Activated naive CD4-positive, alpha-beta T cell treated with anti-CD3 and anti-CD28 coated beads for 36 hours (primary cell): ENCODE measurements at regions not wholly inside any gene's neighbourhood (a gene's known extent, or its start where the extent isn't known, plus 50 kb on each side); places are given as distances from the start of the nearest gene placed in this dataset.

Source experiments
- CTCF ChIA-PET: fragments of 350-600 bp; sonication (Branson Sonifier 250); formaldehyde crosslinking; loops from one replicate; lab custom pipeline; 2021; ENCODE audit warnings: antibody characterized with exemption; lab: Charles Lee
- DNase-seq: peaks from one replicate; pipeline ENCODE4 v3.0.0-alpha.2; 2020
- H3K27ac Mint-ChIP-seq: one replicate; pipeline ENCODE4 v1.8.0; 2021; ENCODE audit warnings: mild to moderate bottlenecking, mixed read lengths
- H3K27me3 Mint-ChIP-seq: one replicate; pipeline ENCODE4 v1.8.0; 2021; ENCODE audit warnings: low read depth, mixed read lengths
- H3K36me3 Mint-ChIP-seq: one replicate; pipeline ENCODE4 v1.8.0; 2021; ENCODE audit warnings: low read depth, mixed read lengths
- H3K4me1 Mint-ChIP-seq: one replicate; pipeline ENCODE4 v1.8.0; 2021; ENCODE audit warnings: low read depth, mixed read lengths
- H3K4me3 Mint-ChIP-seq: one replicate; pipeline ENCODE4 v1.8.0; 2021; ENCODE audit warnings: mild to moderate bottlenecking, moderate library complexity, mixed read lengths
- H3K9me3 Mint-ChIP-seq: one replicate; pipeline ENCODE4 v1.8.0; 2021; ENCODE audit warnings: mixed read lengths
- intact Hi-C: fragments of 100-400 bp; cut with micrococcal nuclease; formaldehyde crosslinking; loops from one replicate; pipeline ENCODE4 v1.15.1; 2023

DNA sequence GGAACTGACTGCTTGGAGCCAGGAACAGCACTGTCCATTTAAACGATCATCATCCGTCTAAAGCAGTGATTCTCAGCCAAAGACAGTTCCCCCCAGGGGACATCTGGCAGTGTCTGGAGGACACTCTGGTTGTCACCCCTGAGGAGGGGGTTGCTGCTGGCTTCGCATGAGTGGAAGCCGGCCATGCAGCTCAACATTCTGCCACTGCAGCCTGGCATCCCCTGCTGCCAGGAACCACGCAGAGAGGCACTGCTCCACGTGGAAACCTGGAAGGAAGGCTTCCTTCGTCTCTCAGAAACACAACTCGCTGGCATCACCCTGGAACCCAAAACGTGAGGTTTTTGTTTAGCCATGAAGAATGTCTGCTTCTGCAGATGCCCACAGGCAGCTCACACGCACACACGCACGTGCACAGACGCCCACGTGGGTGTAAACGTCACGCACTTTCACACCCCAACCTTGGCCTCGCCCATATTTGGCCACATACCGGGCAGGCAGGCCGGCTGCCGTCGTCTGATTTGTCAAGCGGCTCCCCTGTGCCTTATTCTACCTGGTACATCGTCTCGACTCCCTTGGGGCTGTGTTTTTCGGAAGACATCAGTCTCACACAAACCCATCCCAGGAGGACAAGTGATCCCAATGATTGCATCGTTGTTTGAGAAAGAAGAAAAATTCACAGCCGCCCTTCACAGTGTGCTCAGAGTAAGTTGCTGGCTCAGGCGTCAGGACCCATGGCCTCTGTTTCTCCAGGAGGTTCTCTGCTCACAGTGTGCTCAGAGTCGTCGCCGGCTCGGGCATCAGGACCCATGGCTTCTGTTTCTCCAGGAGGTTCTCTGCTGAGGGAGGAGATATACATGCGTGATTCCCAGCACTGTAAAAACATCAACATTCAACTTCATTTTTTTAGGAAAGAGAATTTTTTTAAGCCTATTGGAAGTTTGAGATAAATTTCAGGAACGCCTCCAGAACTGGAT lies 127.2 kb upstream of the PPP2R2D start:
- peaks cover 1% of the 10 kb centered on the region for H3K36me3 Mint-ChIP-seq
- H3K4me1 Mint-ChIP-seq, result no peaks in the 10 kb centered on the region
- no peak overlapping the region for H3K4me3 Mint-ChIP-seq
- DNase-seq, result no peak
- no peaks in the 10 kb centered on the region for H3K27me3 Mint-ChIP-seq
- CTCF ChIA-PET, result no interaction called here
- H3K27ac Mint-ChIP-seq, result no peak overlapping the region
- intact Hi-C loops, result no loop called here
- H3K9me3 Mint-ChIP-seq, result peaks cover 28% of the 10 kb centered on the region

- no peaks in the 10 kb centered on the region for H3K4me1 Mint-ChIP-seq
Observed at GRCh38 chr10:131774681-131775085, 126.1 kb upstream of the PPP2R2D start.

DNA sequence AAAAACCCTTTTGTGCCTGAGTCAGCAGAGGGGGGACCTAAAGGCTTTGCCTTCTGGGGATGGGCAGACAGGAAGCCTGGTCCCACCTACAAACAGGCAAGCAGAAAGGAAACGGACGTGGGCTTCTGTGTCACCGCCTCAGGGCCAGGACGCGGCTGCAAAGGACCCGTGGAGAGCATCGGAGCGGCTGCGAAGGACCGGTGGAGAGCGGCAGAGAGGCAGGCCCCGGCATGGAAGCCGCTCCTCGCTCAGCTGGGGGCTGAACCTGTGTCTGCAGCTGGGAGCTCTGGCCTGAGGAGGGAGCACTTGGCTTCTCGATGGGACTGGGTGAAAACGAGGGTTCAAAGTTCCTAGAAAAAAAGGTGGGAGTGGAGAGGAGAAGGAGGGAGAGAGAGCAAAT lies 125.4 kb upstream of the PPP2R2D start:
- H3K27ac Mint-ChIP-seq, result peak overlapping the region; percentile 36
- intact Hi-C loops, result no loop called here
- peaks cover 31% of the 10 kb centered on the region for H3K9me3 Mint-ChIP-seq
- H3K4me1 Mint-ChIP-seq, result no peaks in the 10 kb centered on the region
- CTCF ChIA-PET, result no interaction called here
- H3K4me3 Mint-ChIP-seq, result no peak overlapping the region
- DNase-seq, result no peak
- peaks cover 2% of the 10 kb centered on the region for H3K27me3 Mint-ChIP-seq
- H3K36me3 Mint-ChIP-seq, result peaks cover 1% of the 10 kb centered on the region

More at GRCh38 chr10:131774681-131775085, 126.1 kb upstream of the PPP2R2D start:
- no peak overlapping the region for H3K27ac Mint-ChIP-seq
- CTCF ChIA-PET, result no interaction called here
- H3K27me3 Mint-ChIP-seq, result no peaks in the 10 kb centered on the region
- H3K4me3 Mint-ChIP-seq, result no peak overlapping the region
- peaks cover 1% of the 10 kb centered on the region for H3K36me3 Mint-ChIP-seq
- intact Hi-C loops, result no loop called here
- H3K9me3 Mint-ChIP-seq, result peaks cover 31% of the 10 kb centered on the region
- DNase-seq, result no peak

DNA sequence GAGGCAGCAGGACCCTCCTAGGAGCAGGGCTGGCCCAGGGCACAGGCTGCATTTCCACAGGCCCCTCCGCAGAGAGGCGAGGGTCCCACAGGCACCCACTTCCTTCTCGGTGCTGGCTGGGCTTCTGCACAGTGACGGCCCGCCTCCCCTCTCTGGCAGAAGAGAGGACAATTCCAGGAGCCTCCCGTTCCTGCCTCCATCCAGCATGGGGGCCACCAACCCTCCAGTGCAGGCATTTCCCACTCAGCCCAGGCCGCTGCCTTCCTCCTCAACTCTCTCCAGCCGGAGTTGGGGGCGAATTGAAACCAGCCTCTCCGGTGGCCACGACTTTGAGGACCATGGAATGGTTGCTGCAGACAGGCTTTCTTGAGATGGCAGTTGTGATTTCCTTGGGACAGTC lies 125.0 kb upstream of the PPP2R2D start:
- CTCF ChIA-PET, result no interaction called here

GRCh38 chr10:131776496-131776895 lies 124.3 kb upstream of the PPP2R2D start:
- H3K4me3 Mint-ChIP-seq, result no peak overlapping the region
- intact Hi-C loops, result no loop called here
- peaks cover 31% of the 10 kb centered on the region for H3K9me3 Mint-ChIP-seq
- no peak overlapping the region for H3K27ac Mint-ChIP-seq
- peaks cover 1% of the 10 kb centered on the region for H3K36me3 Mint-ChIP-seq
- CTCF ChIA-PET, result no interaction called here
- H3K4me1 Mint-ChIP-seq, result no peaks in the 10 kb centered on the region
- H3K27me3 Mint-ChIP-seq, result peaks cover 4% of the 10 kb centered on the region
- DNase-seq, result no peak

More for the DNA sequence above, 125.0 kb upstream of the PPP2R2D start:
- no peaks in the 10 kb centered on the region for H3K4me1 Mint-ChIP-seq
- peaks cover 1% of the 10 kb centered on the region for H3K36me3 Mint-ChIP-seq
- DNase-seq, result no peak
- H3K27me3 Mint-ChIP-seq, result peaks cover 4% of the 10 kb centered on the region
- no peak overlapping the region for H3K4me3 Mint-ChIP-seq
- peak overlapping the region; percentile 36 for H3K27ac Mint-ChIP-seq
- intact Hi-C loops, result no loop called here
- peaks cover 31% of the 10 kb centered on the region for H3K9me3 Mint-ChIP-seq

GRCh38 chr10:131777162-131777561 lies 123.6 kb upstream of the PPP2R2D start:
- Mint-ChIP-seq H3K27ac (no peak overlapping the region), H3K36me3 (peaks cover 1% of the 10 kb centered on the region)

GRCh38 chr10:131777921-131778320 lies 122.9 kb upstream of the PPP2R2D start:
- Mint-ChIP-seq H3K36me3 (peaks cover 1% of the 10 kb centered on the region), H3K27ac (no peak overlapping the region), H3K4me1 (no peaks in the 10 kb centered on the region), H3K27me3 (peaks cover 11% of the 10 kb centered on the region), H3K9me3 (peaks cover 33% of the 10 kb centered on the region), H3K4me3 (no peak overlapping the region)
- CTCF ChIA-PET, result no interaction called here
- intact Hi-C loops, result no loop called here
- no peak for DNase-seq

More at GRCh38 chr10:131777162-131777561, 123.6 kb upstream of the PPP2R2D start:
- Mint-ChIP-seq H3K9me3 (peaks cover 31% of the 10 kb centered on the region), H3K27me3 (peaks cover 8% of the 10 kb centered on the region), H3K4me3 (no peak overlapping the region), H3K4me1 (no peaks in the 10 kb centered on the region)
- no peak for DNase-seq
- intact Hi-C loops, result no loop called here
- CTCF ChIA-PET, result no interaction called here

GRCh38 chr10:131778385-131778784 lies 122.4 kb upstream of the PPP2R2D start:
- H3K4me3 Mint-ChIP-seq, result no peak overlapping the region
- peaks cover 11% of the 10 kb centered on the region for H3K27me3 Mint-ChIP-seq
- intact Hi-C loops, result no loop called here
- H3K4me1 Mint-ChIP-seq, result no peaks in the 10 kb centered on the region
- DNase-seq, result no peak
- no peak overlapping the region for H3K27ac Mint-ChIP-seq
- H3K9me3 Mint-ChIP-seq, result peaks cover 33% of the 10 kb centered on the region
- peaks cover 1% of the 10 kb centered on the region for H3K36me3 Mint-ChIP-seq
- CTCF ChIA-PET, result no interaction called here

- Mint-ChIP-seq H3K36me3 (peaks cover 1% of the 10 kb centered on the region), H3K9me3 (peaks cover 33% of the 10 kb centered on the region), H3K4me1 (no peaks in the 10 kb centered on the region), H3K27me3 (peaks cover 11% of the 10 kb centered on the region), H3K27ac (no peak overlapping the region), H3K4me3 (no peak overlapping the region)
- CTCF ChIA-PET, result no interaction called here
- intact Hi-C loops, result no loop called here
- no peak for DNase-seq
Observed at GRCh38 chr10:131778842-131779241, 122.0 kb upstream of the PPP2R2D start.

DNA sequence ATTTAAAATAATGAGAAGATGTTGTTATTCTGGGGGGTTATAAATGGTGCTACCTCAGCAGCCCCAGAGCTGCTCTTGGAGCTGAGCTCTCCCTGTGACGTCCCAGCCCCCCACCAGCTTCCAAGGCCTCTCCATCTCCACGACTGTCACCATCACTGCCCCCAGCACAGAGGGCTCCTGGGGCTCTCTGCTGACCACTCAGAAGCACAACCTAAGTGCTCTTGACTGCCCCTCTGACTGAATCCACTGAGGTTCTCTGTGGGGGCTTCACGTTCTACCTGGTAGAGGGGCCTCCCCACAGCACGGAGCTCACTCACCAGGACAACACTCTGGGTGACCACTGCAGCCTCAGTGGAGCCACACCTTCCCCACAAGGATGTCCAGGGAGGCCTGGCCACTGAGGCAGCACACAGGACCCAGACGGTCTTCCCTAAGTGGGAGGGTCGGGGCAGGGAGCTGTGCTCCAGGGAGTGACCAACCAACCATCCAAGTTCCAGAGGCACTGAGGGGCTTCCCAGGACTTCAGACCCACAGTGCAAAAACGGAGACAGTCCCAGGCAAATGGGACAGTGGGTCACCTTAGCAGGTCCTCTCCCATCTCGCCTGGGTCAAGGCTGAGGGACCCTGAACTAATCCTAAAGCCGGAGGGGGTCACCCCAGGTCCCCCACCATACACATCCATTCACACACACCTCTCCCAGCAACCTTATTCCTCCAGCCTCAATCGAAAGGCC lies 121.0 kb upstream of the PPP2R2D start:
- intact Hi-C loops, result no loop called here
- peaks cover 33% of the 10 kb centered on the region for H3K9me3 Mint-ChIP-seq
- peaks cover 1% of the 10 kb centered on the region for H3K36me3 Mint-ChIP-seq

DNA sequence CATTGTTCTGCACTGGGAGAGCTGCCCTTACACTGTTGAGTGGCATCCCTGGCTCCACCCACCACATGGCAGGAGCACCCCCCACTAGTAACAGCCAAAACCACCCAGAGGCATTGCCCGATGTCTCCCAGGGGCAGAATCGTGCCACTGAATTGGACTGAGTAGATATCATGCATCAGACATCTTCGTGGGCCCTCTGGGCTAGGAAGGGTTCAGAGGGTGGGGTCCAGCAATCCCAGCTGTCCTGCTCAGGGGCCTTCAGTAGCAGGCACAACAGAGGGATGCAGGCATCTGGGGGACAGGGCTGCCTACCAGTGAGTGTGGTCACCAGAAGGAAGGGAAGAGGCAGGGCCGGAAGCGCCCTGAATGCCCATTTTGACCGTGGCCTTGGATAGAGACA lies 119.7 kb upstream of the PPP2R2D start:
- Mint-ChIP-seq H3K4me1 (no peaks in the 10 kb centered on the region), H3K27me3 (peaks cover 11% of the 10 kb centered on the region), H3K4me3 (no peak overlapping the region), H3K36me3 (peaks cover 1% of the 10 kb centered on the region), H3K27ac (no peak overlapping the region), H3K9me3 (peaks cover 26% of the 10 kb centered on the region)
- DNase-seq, result no peak
- CTCF ChIA-PET, result no interaction called here
- intact Hi-C loops, result no loop called here

More for the DNA sequence above, 121.0 kb upstream of the PPP2R2D start:
- no peak for DNase-seq
- Mint-ChIP-seq H3K4me3 (no peak overlapping the region), H3K4me1 (no peaks in the 10 kb centered on the region), H3K27ac (no peak overlapping the region), H3K27me3 (peaks cover 11% of the 10 kb centered on the region)
- CTCF ChIA-PET, result no interaction called here

DNA sequence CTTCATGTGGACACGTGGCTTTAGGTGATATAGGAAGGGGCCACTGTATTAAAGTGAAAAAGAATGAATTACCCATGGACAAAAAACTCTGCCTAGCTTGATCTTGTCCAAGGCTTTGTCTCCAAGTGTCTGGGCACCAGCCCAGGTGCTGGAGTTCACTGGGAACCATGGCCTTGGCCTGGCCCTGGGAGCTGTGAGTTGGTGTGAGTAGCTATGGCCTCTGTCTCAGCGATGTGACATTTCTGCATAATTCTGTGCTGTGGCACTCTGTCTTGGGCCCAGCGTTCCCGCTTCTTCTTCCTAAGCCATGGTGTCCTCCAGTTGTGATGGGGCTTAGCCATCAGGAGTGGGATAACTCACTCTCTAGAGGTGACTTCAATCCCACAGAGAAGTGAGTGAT lies 119.0 kb upstream of the PPP2R2D start:
- CTCF ChIA-PET, result no interaction called here
- no peaks in the 10 kb centered on the region for H3K4me1 Mint-ChIP-seq
- H3K27me3 Mint-ChIP-seq, result peaks cover 11% of the 10 kb centered on the region
- H3K36me3 Mint-ChIP-seq, result peaks cover 1% of the 10 kb centered on the region
- H3K27ac Mint-ChIP-seq, result no peak overlapping the region
- intact Hi-C loops, result no loop called here
- H3K9me3 Mint-ChIP-seq, result peaks cover 19% of the 10 kb centered on the region
- no peak overlapping the region for H3K4me3 Mint-ChIP-seq
- no peak for DNase-seq
